ENCODE measurements at regions not wholly inside any gene's neighbourhood (a gene's known extent, or its start where the extent isn't known, plus 50 kb on each side); places are given as distances from the start of the nearest gene placed in this dataset.

GRCh38 chr7:130990178-130990832 lies 256.3 kb upstream of the KLF14 start:
- FAIRE-seq (no peak), DNase-seq (ENCODE audit: low spot score) (no peak)

- no peak for DNase-seq (ENCODE audit: low spot score)
- FAIRE-seq, result no peak
Observed at GRCh38 chr7:130993671-130994365, 259.8 kb upstream of the KLF14 start.

- FAIRE-seq (no peak), DNase-seq (ENCODE audit: low spot score) (no peak)
Observed at GRCh38 chr7:130994378-130995115, 260.5 kb upstream of the KLF14 start.

- no peak for FAIRE-seq
- DNase-seq (ENCODE audit: low spot score), result no peak
Observed at GRCh38 chr7:130995252-130996081, 261.5 kb upstream of the KLF14 start.

GRCh38 chr7:130996205-130996832 lies 262.3 kb upstream of the KLF14 start:
- DNase-seq (ENCODE audit: low spot score) (no peak), FAIRE-seq (no peak)

- no peak for DNase-seq (ENCODE audit: low spot score)
- FAIRE-seq, result no peak
Observed at GRCh38 chr7:130996833-130997231, 262.8 kb upstream of the KLF14 start.

- no peak for FAIRE-seq
- no peak for DNase-seq (ENCODE audit: low spot score)
Observed at GRCh38 chr7:130998993-130999602, 265.1 kb upstream of the KLF14 start.

GRCh38 chr7:130999926-131000325 lies 265.9 kb upstream of the KLF14 start:
- FAIRE-seq (no peak), DNase-seq (ENCODE audit: low spot score) (no peak)

GRCh38 chr7:131000389-131000788 lies 266.4 kb upstream of the KLF14 start:
- no peak for FAIRE-seq
- no peak for DNase-seq (ENCODE audit: low spot score)

GRCh38 chr7:131000873-131001272 lies 266.9 kb upstream of the KLF14 start:
- FAIRE-seq, result no peak
- DNase-seq (ENCODE audit: low spot score), result no peak

GRCh38 chr7:131002600-131002999 lies 268.6 kb upstream of the KLF14 start:
- no peak for DNase-seq (ENCODE audit: low spot score)
- no peak for FAIRE-seq

GRCh38 chr7:131003634-131004033 lies 269.6 kb upstream of the KLF14 start:
- no peak for FAIRE-seq

GRCh38 chr7:131004371-131004770 lies 270.4 kb upstream of the KLF14 start:
- DNase-seq (ENCODE audit: low spot score), result no peak

More at GRCh38 chr7:131003634-131004033, 269.6 kb upstream of the KLF14 start:
- DNase-seq (ENCODE audit: low spot score), result no peak

GRCh38 chr7:131007439-131008330 lies 273.7 kb upstream of the KLF14 start:
- DNase-seq (ENCODE audit: low spot score), result peak; percentile 82
- peak; percentile 86 for FAIRE-seq

More at GRCh38 chr7:131004371-131004770, 270.4 kb upstream of the KLF14 start:
- no peak for FAIRE-seq

- DNase-seq (ENCODE audit: low spot score) (peak; percentile 23), FAIRE-seq (peak; percentile 83)
Observed at GRCh38 chr7:131008840-131009711, 275.1 kb upstream of the KLF14 start.

GRCh38 chr7:131010029-131010716 lies 276.2 kb upstream of the KLF14 start:
- DNase-seq (ENCODE audit: low spot score), result no peak
- no peak for FAIRE-seq

- no peak for FAIRE-seq
- DNase-seq (ENCODE audit: low spot score), result no peak
Observed at GRCh38 chr7:131010717-131011431, 276.9 kb upstream of the KLF14 start.

Data from RCC 7860 (cell line).